G401 (cell line): ENCODE measurements at regions not wholly inside any gene's neighbourhood (a gene's known extent, or its start where the extent isn't known, plus 50 kb on each side); places are given as distances from the start of the nearest gene placed in this dataset.

ENCODE experiments used
- DNase-seq: peaks from one replicate; pipeline ENCODE4 v3.0.0-alpha.2; 2015; ENCODE audit warnings: low spot score
- in situ Hi-C: cut with HindIII; loops from 2 replicates; pipeline ENCODE4 v1.10.0; 2016; ENCODE audit warnings: low sequenced_read_pairs, mixed read lengths

DNA sequence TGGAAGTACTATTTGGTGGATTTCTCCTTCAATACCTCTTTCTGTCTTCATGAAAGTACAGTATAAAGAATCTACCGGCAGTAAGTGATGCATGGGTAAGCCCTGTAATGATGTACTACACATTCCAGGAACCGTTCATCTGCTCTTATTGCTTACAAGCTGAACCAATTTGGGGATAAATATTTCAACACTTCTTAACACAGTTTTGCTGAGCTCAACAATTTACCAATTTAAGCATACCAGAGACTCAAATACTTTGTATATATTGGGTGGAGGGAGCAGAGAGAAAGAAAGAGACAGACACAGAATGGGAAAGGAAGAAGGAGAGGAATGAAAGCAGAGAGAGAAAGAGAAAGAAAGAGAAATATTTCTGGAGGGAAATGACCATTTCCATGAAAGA is 821.1 kb upstream of the FLRT2 start:
- no peak for DNase-seq
- in situ Hi-C loops = no loop called here

DNA sequence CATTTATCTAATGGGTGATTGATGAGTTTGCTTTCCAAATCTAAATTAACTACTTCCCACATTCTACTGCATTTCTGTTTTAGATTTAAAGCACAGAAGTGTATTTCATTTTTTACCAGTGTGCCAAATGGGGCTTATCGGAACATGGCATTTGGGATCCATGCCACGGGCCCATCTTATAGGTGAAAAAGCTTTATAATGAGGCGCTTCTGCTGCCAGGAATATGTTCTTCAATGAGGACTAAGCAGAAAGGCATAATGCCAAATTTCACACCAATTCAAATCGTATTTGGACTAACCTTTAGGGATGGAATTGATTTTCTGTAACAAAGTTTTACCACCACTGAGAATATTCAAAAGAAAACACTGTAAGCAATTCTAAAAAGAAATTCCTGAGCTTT is 803.5 kb upstream of the FLRT2 start:
- no peak for DNase-seq
- in situ Hi-C loops = no loop called here

DNA sequence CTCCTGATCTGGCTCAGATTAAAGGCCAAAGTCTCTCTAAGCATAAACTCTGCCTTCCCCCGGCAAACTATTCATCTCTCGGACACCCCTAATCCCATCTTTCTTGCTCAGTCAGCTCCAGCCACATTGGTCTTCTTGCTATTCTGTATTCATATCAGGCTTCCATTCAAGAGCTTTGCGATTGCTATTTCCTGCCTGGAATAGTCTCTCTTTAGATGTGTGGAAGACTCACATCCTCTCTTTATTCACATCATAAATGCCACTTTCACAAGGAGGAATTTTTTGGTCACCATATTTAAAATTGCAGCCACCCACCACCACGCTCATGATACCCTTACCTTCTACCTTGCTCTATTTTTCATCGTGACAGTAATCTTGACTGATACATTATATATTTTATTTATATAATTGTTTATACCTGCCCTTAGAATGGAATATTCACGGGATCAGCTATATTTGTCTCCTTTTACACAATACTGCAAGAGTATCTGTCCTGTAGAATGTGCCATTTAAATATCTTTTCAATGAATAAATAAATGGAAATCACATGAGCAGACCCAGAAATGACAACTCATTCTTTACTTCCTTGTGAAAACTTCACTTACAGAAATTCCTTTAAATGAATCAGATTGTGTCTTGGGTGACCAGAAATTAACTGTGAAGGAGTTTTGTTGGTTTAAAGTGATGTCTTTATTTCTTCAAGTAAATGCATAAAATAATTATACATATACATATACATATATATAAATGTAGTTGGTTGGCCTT is 780.6 kb upstream of the FLRT2 start:
- in situ Hi-C loops = no loop called here

DNA sequence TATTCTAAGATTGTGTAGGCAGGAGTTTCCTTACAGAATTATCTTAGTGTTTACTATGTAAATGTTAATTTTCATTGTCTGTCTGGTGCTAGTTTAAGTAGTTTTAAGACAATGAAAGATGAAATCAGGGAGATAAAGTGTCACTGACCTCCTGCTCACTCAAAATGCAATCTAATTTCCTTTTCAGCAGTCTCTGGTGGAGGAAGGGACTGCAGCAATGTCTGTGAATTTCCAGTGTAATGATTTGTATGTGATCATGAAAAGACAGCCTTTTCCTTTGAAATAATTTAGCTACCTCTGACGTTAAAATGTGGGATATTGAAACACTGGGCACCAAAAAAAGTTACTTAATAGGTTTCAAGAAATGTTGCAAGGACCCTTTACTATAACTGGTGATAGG is 779.7 kb upstream of the FLRT2 start:
- DNase-seq = no peak
- in situ Hi-C loops = no loop called here

More for the DNA sequence above, 780.6 kb upstream of the FLRT2 start:
- no peak for DNase-seq

DNA sequence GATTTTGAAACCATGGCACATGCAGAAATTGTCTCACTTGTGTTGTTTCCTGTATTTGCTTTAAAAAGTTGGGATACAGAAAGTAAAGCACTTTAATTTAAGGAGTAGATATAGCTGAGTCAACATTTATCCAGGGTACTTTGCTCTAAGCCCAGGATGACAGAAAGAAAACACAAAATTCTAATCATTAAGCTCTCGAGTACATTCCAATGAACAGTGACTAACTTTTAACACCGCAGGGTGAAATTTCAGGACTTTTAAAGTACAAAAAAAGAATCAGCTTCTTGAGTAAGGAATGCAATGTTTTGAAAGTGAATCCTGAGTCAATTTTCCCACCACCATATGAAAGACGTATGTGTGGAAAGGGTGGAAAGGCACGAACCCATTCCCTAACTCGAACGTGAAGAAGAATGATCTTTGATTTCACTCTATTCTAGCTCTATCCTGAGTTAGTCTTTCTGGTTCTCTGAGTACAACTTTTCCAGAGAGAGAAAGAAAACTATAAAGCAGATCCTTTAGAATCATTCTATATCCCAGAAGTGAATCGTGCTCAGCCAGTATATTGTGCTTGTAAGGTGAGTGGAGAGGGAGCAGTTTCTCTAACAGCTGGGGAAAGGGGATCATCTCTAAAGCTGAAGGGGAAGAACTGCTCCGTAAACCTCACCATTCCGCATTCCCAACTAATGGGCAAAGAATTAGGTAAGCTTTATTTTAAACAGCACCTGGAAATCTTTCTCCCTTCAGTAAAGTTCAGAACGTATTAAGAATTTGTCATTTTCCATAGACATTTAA is 779.0 kb upstream of the FLRT2 start:
- no peak for DNase-seq
- in situ Hi-C loops = no loop called here

DNA sequence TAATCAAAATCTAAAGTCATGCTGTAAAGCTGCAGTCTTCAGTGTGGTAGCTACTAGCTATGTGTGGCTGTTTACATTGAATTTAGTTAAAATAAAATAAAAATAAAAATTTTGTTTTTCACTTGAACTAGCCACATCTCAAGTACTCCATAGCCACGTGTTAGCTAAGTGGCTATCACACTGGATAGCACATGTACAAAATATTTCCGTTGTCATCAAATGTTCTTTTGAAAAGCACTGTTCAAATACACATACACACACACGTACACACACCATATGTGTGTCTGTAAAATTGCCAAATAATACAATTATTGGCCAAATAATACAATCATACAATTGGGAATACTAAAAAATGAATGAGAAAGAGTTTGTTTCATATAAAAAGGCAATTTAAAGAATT is 778.2 kb upstream of the FLRT2 start:
- DNase-seq = no peak
- in situ Hi-C loops = no loop called here

DNA sequence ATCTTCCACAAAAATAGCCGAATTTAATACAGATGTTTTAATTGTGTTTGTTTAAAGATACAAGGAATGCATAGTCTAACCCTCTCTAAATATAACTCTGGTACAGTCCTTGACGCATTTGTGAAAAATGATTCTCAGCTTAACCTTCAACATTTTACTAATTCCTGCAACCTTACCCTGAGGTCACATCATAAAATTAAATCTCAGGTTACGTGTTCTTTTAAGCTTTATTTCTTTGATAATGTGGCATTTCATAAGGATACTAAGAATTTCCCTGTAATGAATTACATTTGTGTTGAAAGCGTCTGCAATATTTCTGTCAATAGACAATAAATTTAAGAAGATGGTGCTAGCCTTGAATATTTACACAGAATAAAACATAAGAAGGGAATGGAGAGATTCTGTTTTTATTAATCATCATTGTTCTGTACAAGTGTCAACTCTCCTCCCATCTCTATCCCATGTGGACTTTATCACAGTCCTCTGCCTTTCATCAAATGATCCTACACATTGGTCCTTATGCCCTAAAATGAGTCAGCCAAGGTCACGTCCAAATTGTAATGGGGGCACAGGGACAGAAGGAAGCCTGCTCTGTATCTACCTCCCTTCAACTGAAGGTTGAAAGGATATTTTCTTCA is 769.3 kb upstream of the FLRT2 start:
- no peak for DNase-seq
- in situ Hi-C loops = no loop called here

DNA sequence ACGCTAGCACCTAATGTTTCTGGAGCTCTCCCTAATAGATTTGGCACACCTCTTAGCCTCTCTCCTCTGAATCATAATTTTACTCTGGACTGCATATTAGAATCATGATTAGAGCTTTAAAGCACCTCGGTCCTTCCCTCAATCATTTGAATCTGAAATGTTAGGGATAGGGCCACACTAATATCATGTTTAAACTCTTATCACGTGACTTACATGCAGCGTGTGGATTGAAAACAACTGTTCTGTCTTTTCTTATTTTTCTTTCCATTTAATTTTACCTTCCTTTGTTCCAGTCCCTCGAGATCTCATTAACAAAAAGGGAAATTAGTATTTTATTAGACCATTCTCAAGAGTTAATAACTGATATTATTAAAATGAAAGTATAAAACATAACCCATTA is 762.5 kb upstream of the FLRT2 start:
- no peak for DNase-seq
- in situ Hi-C loops = no loop called here

DNA sequence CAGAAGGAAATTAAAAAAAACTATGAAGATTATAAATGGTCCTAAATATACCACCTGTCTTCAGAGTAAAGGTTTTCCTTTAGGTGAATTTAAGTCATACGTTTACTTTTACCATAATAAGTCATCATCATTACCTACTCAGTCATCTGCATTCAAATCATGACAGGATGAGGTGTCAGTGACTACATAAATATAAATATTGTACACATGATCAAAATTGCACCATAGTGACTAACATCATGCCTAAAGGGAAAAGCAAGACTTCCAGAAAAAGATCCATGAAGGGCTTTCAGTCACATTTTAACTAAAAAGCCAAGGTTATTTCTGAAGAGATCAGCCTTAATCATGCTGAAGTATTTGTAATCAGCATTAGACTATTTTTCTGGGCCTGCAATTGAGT is 759.9 kb upstream of the FLRT2 start:
- DNase-seq = no peak
- in situ Hi-C loops = no loop called here

DNA sequence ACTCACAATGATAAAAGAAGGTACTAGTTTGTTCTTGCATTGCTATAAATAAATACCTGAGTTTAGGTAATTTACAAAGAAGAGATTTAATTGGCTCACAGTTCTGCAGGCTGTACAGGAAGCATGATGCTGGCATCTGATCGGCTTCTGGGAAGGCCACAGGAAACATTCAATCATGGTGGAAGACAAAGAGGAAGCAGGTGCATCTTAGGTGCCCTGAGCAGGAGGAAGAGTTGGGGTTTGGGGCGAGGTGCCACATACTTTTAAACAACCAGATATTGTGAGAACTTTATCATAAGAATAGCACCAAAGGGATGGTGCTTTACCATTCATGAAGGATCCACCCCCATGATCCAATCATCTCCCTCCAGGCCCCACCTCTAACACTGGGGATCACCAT is 752.6 kb upstream of the FLRT2 start:
- no peak for DNase-seq
- in situ Hi-C loops = no loop called here

DNA sequence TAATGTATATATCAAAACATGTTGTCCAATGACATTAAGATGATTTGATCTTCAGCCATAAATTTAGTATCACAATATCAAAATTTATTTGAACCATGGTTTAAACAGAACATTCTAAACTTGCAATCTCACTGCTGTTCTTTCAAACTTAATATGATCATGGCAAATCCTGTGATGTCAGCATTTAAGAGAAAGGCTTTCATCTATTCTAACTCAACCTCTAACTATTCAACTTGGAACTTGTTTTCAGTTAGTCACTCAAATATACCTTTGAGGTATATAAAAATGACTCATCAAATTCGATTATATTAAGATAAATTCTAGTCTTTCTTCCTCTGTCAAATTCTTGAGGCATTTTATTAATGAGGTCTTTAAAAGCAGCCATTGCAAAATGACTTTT is 747.0 kb upstream of the FLRT2 start:
- DNase-seq = no peak
- in situ Hi-C loops = no loop called here

DNA sequence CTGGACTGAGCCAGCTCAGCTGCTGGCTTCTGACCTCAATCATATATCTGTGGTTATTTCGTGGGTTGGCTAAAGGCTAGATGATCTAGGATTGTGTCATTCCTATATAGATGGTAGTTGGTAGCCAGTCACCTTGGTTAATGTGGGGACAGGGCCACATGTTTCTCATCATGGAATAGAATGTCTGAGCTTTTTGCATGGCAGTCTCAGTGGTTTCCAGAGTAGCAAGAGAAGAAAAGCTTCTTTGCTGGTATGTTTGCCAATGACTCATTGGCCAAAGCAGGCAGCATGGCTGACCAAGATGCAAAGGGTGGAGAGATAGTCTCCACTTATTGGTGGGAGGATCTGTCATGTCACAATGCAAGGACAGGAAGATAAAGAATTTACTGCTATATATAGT is 746.4 kb upstream of the FLRT2 start:
- in situ Hi-C loops = no loop called here
- no peak for DNase-seq

DNA sequence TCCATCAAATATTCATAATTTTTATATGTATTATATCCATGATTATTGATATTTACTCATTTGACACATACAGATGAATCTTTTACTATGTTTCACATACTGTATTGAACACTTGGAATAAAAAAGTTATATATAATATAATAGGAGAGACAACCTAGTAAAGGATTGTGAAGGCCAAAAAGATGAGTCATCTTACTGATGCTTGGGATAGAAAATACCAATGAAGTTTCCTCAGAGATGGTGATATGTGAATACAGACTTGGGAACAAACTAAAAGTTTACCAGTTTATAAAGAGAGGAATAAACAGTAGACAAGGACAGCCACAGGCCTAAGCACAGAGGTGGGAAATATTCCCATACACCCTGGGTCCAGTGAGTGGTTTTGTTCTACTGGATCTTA is 743.9 kb upstream of the FLRT2 start:
- no peak for DNase-seq
- in situ Hi-C loops = no loop called here

DNA sequence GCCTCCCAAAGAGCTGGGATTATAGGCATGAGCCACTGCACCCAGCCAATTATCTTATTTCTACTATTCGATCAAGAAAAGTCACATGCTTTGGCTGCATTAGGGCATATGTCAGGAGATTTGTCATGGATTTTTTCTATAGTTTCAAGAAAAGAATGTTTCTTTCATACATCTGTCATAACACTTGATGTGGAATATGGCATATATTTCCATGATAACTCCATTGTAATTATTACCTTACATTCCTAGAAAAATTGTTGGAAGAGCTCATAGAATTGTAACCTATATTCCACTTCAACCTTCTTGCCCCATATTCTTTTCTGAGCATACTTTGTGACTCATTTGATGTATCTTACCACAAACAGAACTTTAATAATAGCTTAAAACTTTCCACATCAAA is 740.9 kb upstream of the FLRT2 start:
- DNase-seq = no peak
- in situ Hi-C loops = no loop called here

DNA sequence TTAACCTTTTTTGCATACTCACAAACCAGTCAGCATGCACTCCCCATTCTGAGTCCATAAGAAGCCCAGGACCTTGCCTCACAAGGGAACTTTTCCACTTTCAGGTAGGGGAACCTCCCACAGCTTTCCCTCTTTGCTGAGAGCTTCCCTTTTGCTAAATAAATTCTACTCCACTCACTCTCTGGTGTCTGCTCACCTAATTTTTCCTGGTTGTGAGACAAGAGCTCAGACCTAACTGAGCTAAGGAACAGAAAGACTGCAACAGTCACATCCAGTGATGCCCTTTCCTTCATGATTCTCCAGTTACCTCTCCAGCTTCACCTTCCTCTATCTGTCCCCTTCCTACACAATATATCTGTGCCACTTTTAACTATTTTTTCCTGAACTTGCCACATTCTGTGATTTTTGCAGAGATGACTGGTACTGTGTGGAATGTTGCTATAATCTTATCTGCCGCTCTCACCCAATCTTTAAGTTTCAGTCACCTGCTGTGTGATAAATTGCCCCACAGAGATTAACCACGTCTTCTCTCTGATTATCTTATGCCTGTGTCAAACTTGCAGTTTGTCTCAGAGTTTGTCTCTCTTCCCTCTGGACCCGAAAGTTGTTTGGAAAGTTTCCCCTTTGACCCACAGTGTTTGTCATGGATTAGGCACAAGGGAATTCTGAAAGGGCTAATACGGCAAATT is 737.1 kb upstream of the FLRT2 start:
- DNase-seq = no peak
- in situ Hi-C loops = no loop called here

DNA sequence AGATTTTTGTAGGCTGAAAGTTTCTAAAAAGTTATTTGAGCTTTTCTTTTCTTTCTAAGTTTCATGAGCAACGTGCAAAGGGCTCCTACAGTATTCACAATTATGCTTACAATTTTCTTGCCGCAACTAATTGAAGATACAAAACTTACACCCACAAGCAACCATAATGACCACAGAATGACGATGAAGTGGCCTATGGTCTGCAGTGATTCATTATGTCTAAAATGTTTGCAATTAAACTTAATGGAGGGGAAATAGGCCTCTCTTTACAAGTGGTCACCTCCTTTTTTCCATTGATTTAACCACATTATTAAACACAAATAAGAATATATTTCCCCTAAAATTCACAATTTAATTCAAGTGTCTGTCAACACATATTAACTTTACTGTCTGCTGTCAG is 732.6 kb upstream of the FLRT2 start:
- no peak for DNase-seq
- in situ Hi-C loops = no loop called here

DNA sequence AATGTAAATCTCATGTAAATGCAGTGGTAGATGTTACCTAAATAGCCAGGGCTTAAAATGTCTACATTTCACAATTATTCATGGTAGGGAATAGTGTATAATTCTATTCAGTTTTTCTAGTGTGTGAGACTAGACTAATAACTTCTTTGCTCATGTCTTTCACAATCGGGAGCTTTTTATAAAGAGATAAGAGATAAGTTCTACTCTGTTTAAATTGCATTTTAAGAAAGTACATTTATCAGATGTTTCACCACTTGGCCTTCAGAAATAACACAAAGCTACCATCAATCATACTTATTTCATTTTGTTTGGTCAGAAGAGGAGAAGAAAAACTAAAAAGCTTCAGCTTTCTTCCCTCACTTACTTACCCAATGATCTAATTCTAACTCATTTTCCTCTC is 725.5 kb upstream of the FLRT2 start:
- no peak for DNase-seq
- in situ Hi-C loops = no loop called here

DNA sequence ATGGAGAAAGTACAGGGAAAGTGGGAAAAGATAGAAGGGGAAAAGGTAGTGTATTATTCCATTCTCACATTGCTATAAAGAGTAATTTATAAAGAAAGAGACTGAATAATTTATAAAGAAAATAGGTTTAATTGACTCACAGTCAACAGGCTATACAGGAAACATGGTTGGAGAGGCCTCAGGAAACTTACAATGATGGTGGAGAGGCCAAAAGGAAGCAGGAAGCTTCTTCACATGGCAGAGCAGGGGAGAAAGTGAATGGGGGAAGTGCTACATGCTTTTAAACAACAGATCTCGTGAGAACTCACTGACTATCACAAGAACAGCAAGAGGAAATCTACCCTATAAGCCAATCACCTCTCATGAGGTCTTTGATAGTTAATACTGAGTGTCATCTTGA is 725.0 kb upstream of the FLRT2 start:
- no peak for DNase-seq
- in situ Hi-C loops = no loop called here

DNA sequence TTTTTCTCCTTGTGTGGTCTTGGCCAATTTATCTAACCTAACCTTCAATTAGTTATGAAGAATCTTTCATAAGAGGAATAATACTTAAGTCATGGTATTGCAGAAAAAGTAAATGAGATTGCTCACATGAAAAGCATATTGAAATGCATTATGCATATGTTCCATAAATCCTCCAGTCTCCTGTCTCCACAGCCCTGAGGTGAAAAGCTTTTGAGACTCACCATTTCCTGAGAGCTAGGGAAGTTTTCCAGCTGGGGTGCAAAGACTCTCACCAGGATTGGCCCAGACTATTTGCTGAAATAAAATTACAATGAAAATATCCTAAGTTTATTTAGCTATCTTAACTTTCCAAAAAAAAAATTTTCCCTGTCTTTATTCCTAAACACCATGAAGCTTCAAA is 723.8 kb upstream of the FLRT2 start:
- in situ Hi-C loops = no loop called here
- DNase-seq = no peak

DNA sequence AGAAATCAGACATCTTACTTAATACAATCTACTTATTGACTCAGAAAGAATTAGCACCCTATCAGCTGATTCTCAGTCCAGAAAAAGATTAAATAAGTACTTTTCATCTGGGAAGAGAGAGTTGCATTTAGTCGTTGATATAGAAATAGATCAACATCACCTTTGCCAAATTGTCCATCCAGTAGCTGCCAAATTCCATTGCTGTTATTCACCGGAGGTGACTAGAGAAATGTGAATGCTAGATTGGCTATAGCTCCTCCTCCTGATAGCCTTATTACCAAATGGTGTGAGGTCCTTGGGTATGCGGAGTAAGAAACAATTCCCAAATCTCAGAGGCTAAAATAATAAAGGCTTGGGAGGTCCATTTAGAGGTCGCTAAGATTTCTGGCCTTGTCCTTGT is 723.3 kb upstream of the FLRT2 start:
- no peak for DNase-seq
- in situ Hi-C loops = no loop called here
